Cardiac muscle cell (in vitro differentiated cells and primary cell): ENCODE measurements at regions not wholly inside any gene's neighbourhood (a gene's known extent, or its start where the extent isn't known, plus 50 kb on each side); places are given as distances from the start of the nearest gene placed in this dataset.

Experiments used
- DNase-seq, 2 donors: peaks; one replicate each; pipeline versions ENCODE4 v3.0.0 to v3.0.0-alpha.2; 2010 to 2017; ENCODE audit warnings: low read depth in 1 of 2, low spot score in 1 of 2
- H3K27ac ChIP-seq: fragments of 200-600 bp; sonication (generic); 2 replicates; pipeline ENCODE4 v1.5.1; 2016
- H3K27me3 ChIP-seq: fragments of 200-600 bp; sonication (generic); 2 replicates; pipeline ENCODE4 v1.6.0; 2016; ENCODE audit warnings: control low read depth
- H3K36me3 ChIP-seq: fragments of 200-600 bp; sonication (generic); 2 replicates; pipeline ENCODE4 v1.5.1; 2016; ENCODE audit warnings: control low read depth
- H3K4me1 ChIP-seq: fragments of 200-600 bp; sonication (generic); 2 replicates; pipeline ENCODE4 v1.8.1; 2017; ENCODE audit warnings: low read depth, mild to moderate bottlenecking, mixed run types
- H3K4me3 ChIP-seq: fragments of 200-600 bp; sonication (generic); 2 replicates; pipeline ENCODE4 v1.5.1; 2016; ENCODE audit warnings: mild to moderate bottlenecking
- H3K9me3 ChIP-seq: fragments of 200-600 bp; sonication (generic); 2 replicates; pipeline ENCODE4 v1.5.1; 2017; ENCODE audit warnings: low read depth, mild to moderate bottlenecking, control low read depth
- CTCF ChIP-seq: IDR thresholded peaks from 2 replicates; pipeline ENCODE4 v1.5.1; 2012; ENCODE audit warnings: low read depth, mild to moderate bottlenecking, low read length

- no peak for TF ChIP-seq CTCF
- no peaks in the 10 kb centered on the region for H3K4me1 ChIP-seq
- no peaks in the 10 kb centered on the region for H3K36me3 ChIP-seq
- no peak overlapping the region for H3K27ac ChIP-seq
- H3K4me3 ChIP-seq: no peak overlapping the region
- no peak for DNase-seq
- H3K9me3 ChIP-seq: no peaks in the 10 kb centered on the region
- H3K27me3 ChIP-seq: peaks cover 5% of the 10 kb centered on the region
Measured at GRCh38 chr1:58934706-58935105, 150.9 kb upstream of the JUN start.

- no peak for TF ChIP-seq CTCF
- no peak overlapping the region for H3K4me3 ChIP-seq
- no peaks in the 10 kb centered on the region for H3K27me3 ChIP-seq
- no peaks in the 10 kb centered on the region for H3K4me1 ChIP-seq
- no peaks in the 10 kb centered on the region for H3K9me3 ChIP-seq
- no peak for DNase-seq
- no peak overlapping the region for H3K27ac ChIP-seq
- no peaks in the 10 kb centered on the region for H3K36me3 ChIP-seq
Measured at GRCh38 chr1:58936973-58937372, 153.1 kb upstream of the JUN start.

- TF ChIP-seq CTCF: no peak
- H3K27me3 ChIP-seq: no peaks in the 10 kb centered on the region
- no peak for DNase-seq
- no peak overlapping the region for H3K27ac ChIP-seq
- H3K4me3 ChIP-seq: no peak overlapping the region
- no peaks in the 10 kb centered on the region for H3K36me3 ChIP-seq
- H3K9me3 ChIP-seq: no peaks in the 10 kb centered on the region
- no peaks in the 10 kb centered on the region for H3K4me1 ChIP-seq
Measured at GRCh38 chr1:58939146-58939545, 155.3 kb upstream of the JUN start.

GRCh38 chr1:58939666-58940370 is 156.0 kb upstream of the JUN start:
- no peak for TF ChIP-seq CTCF
- Histone ChIP-seq H3K27me3 (no peaks in the 10 kb centered on the region), H3K27ac (no peak overlapping the region), H3K9me3 (no peaks in the 10 kb centered on the region), H3K4me3 (no peak overlapping the region), H3K4me1 (no peaks in the 10 kb centered on the region), H3K36me3 (no peaks in the 10 kb centered on the region)
- DNase-seq: no peak

GRCh38 chr1:58941471-58942289 is 157.8 kb upstream of the JUN start:
- Histone ChIP-seq H3K4me3 (no peak overlapping the region), H3K36me3 (no peaks in the 10 kb centered on the region), H3K27ac (no peak overlapping the region), H3K27me3 (no peaks in the 10 kb centered on the region), H3K9me3 (no peaks in the 10 kb centered on the region), H3K4me1 (no peaks in the 10 kb centered on the region)
- no peak for DNase-seq
- TF ChIP-seq CTCF: no peak
